ENCODE measurements at regions not wholly inside any gene's neighbourhood (a gene's known extent, or its start where the extent isn't known, plus 50 kb on each side); places are given as distances from the start of the nearest gene placed in this dataset.

GRCh38 chr5:167713896-167714295 lies 577.5 kb upstream of the WWC1 start (continued):
- no peak for TF ChIP-seq ZNF510 (CRISPR knock-in tag; IDR thresholded peaks at IDR 0.05; ENCODE audit: low read depth)

GRCh38 chr5:167716126-167716775 lies 575.2 kb upstream of the WWC1 start:
- Histone ChIP-seq H3K27me3 (ENCODE audit: control insufficient read depth in 1 of 2, insufficient read depth in 2 of 2, low read length in 2 of 2) (no peaks in the 10 kb centered on the region), H4K20me1 (ENCODE audit: insufficient read depth, low read length) (no peaks in the 10 kb centered on the region), H3K36me3 (replicated peaks in 1 of 2; ENCODE audit: control insufficient read depth in 1 of 2, insufficient read depth in 2 of 2, low read length in 2 of 2) (no peaks in the 10 kb centered on the region), H3K27ac (ENCODE audit: extremely low read length, insufficient read depth, low read length) (no peak overlapping the region), H3K79me2 (ENCODE audit: insufficient read depth, low read length) (no peaks in the 10 kb centered on the region), H3K9me3 (ENCODE audit: low read length) (no peaks in the 10 kb centered on the region), H2AFZ (ENCODE audit: low read length) (no peak overlapping the region), H3K4me2 (ENCODE audit: low read depth, low read length) (no peak overlapping the region), H3K9ac (ENCODE audit: insufficient read depth, low read depth, low read length) (no peak overlapping the region), H3K4me1 (ENCODE audit: insufficient read depth, low read length) (no peaks in the 10 kb centered on the region), H3K4me3 (replicated peaks in 1 of 3; ENCODE audit: insufficient read depth in 1 of 3, low read depth in 2 of 3, low read length in 3 of 3) (no peak overlapping the region)
- DNase-seq (ENCODE audit: low spot score) (no peak), FAIRE-seq (no peak), ATAC-seq (no peak)
- WGBS (ENCODE audit: low lambda C conversion rate), result 70% methylated on average over 4 of the region's 6 CpGs
- BruUV-seq (replicated peaks), result no TSS peak
- intact Hi-C loops (cut with micrococcal nuclease; ENCODE audit: unreplicated experiment), result no loop called here
- in situ Hi-C loops (cut with HindIII; ENCODE audit: extremely low pct_ligation_motif_present, low pct_unique_long_range_greater_than_20kb), result no loop called here
- POLR2A ChIA-PET, result no interaction called here
- TF ChIP-seq SETDB1 (CRISPR knock-in tag; IDR thresholded peaks at IDR 0.05; ENCODE audit: borderline replicate concordance) (no peak), HNRNPL (IDR thresholded peaks at IDR 0.05; ENCODE audit: low read depth, low read length) (no peak), ATF5 (CRISPR knock-in tag; IDR thresholded peaks at IDR 0.05; ENCODE audit: low read depth) (no peak), NR1H2 (CRISPR knock-in tag; IDR thresholded peaks at IDR 0.05; ENCODE audit: borderline replicate concordance, low read depth) (no peak), ZNF446 (CRISPR knock-in tag; IDR thresholded peaks at IDR 0.05) (no peak), ZNF589 (CRISPR knock-in tag; conservative IDR thresholded peaks at IDR 0.05) (no peak), ZNF564 (CRISPR knock-in tag; IDR thresholded peaks at IDR 0.05) (no peak), ZFY (CRISPR knock-in tag; IDR thresholded peaks at IDR 0.05) (no peak)
- CTCF ChIA-PET (ENCODE audit: low intra/inter-chr PET ratio, low total read pairs), result no interaction called here
